ENCODE measurements at regions not wholly inside any gene's neighbourhood (a gene's known extent, or its start where the extent isn't known, plus 50 kb on each side); places are given as distances from the start of the nearest gene placed in this dataset.

GRCh38 chr4:131309628-131310027 lies 1839.5 kb upstream of the PCDH10 start:
- no peaks in the 10 kb centered on the region for H3K36me3 ChIP-seq (ENCODE audit: control insufficient read depth, insufficient read depth, low read length)
- TF ChIP-seq, protein P1, sequence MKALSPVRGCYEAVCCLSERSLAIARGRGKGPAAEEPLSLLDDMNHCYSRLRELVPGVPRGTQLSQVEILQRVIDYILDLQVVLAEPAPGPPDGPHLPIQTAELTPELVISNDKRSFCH (CRISPR knock-in tag; IDR thresholded peaks at IDR 0.05), result no peak
- TF ChIP-seq, protein P1 (tag; IDR thresholded peaks at IDR 0.05), result no peak
- no peak for TF ChIP-seq SAFB (IDR thresholded peaks at IDR 0.05; ENCODE audit: borderline replicate concordance, low read depth, low read length)
- no peak for TF ChIP-seq CC2D1A (IDR thresholded peaks at IDR 0.05)
- no peak for TF ChIP-seq POLR3A (IDR thresholded peaks at IDR 0.05; ENCODE audit: borderline replicate concordance, extremely low read depth, insufficient read depth, insufficient read length)
- TF ChIP-seq IRF2 (CRISPR knock-in tag; IDR thresholded peaks at IDR 0.05), result no peak
- no peak for TF ChIP-seq E2F3 (CRISPR knock-in tag; IDR thresholded peaks at IDR 0.05)
- TF ChIP-seq MAFK (IDR thresholded peaks at IDR 0.05; ENCODE audit: low read length), result no peak
- no peak for TF ChIP-seq LARP7 (IDR thresholded peaks at IDR 0.05)
- no peak for TF ChIP-seq NUFIP1 (IDR thresholded peaks at IDR 0.05; ENCODE audit: partially characterized antibody)
- in situ Hi-C loops (cut with MboI), result no loop called here
- intact Hi-C loops (cut with micrococcal nuclease), result no loop called here
- no peaks in the 10 kb centered on the region for H3K4me1 ChIP-seq (replicated peaks in 1 of 2; ENCODE audit: control insufficient read depth in 2 of 2, insufficient read depth in 2 of 2, low read length in 2 of 2)
- H2AFZ ChIP-seq (ENCODE audit: low read depth, low read length), result no peak overlapping the region
- ChIA-PET POLR2A (no interaction called here), CTCF (ENCODE audit: low intra/inter-chr PET ratio) (no interaction called here)
- no peaks in the 10 kb centered on the region for H4K20me1 ChIP-seq (replicated peaks; ENCODE audit: control insufficient read depth, insufficient read depth, low read length)
- BruUV-seq (replicated peaks), result no TSS peak
- H3K9me1 ChIP-seq (ENCODE audit: control insufficient read depth, insufficient read depth, low read length), result no peaks in the 10 kb centered on the region
- H3K9me3 ChIP-seq (replicated peaks; ENCODE audit: control insufficient read depth, insufficient read depth, low read depth, low read length), result no peaks in the 10 kb centered on the region
- no peaks in the 10 kb centered on the region for H3K79me2 ChIP-seq (ENCODE audit: control insufficient read depth, insufficient read depth, low read length)
- H3K27me3 ChIP-seq (ENCODE audit: control insufficient read depth in 2 of 2, insufficient read depth in 2 of 2, low read length in 2 of 2), result no peaks in the 10 kb centered on the region
- 0% methylated on average over 1 of the region's 1 CpG for WGBS (ENCODE audit: insufficient coverage, low coverage, missing lambda C conversion rate)
- DNase-seq (ENCODE audit: extremely low read depth in 1 of 4, low spot score in 3 of 4), result no peak
- H3K27ac ChIP-seq (ENCODE audit: extremely low read depth, low read depth, low read length), result no peak overlapping the region
- no peak for FAIRE-seq
- H3K9ac ChIP-seq (ENCODE audit: insufficient read depth in 1 of 2, low read depth in 2 of 2, low read length in 2 of 2), result no peak overlapping the region
- no peak overlapping the region for H3K4me3 ChIP-seq
- H3K4me2 ChIP-seq (ENCODE audit: insufficient read depth, low read length), result no peak overlapping the region
- no peak for ATAC-seq
